ENCODE measurements at regions not wholly inside any gene's neighbourhood (a gene's known extent, or its start where the extent isn't known, plus 50 kb on each side); places are given as distances from the start of the nearest gene placed in this dataset.
"Not testable (repeated sequence)": the region's sequence is repeated elsewhere in the genome, so short reads cannot be mapped to it uniquely, and the experiment has no call there.

GRCh38 chr16:82281544-82281943 is 111.5 kb upstream of the MPHOSPH6 start:
- no peak overlapping the region for H3K4me3 ChIP-seq
- WGBS, 5 donors, result 83 to 96% (median 92%) methylated on average over 2 of the region's 2 CpGs
- no peaks in the 10 kb centered on the region for H3K36me3 ChIP-seq
- peaks cover 0 to 3% (median 0%) of the 10 kb centered on the region in 8 donors for H3K9me3 ChIP-seq
- intact Hi-C loops (cut with DNase I; ENCODE audit: low total_unique reads), result no loop called here
- H3K27me3 ChIP-seq (replicated peaks in 1 of 7), result no peaks in the 10 kb centered on the region
- no peak overlapping the region for H3K27ac ChIP-seq
- no peaks in the 10 kb centered on the region for H3K4me1 ChIP-seq
- no peak for TF ChIP-seq CTCF (IDR thresholded peaks at IDR 0.05 in 8 of 11, conservative IDR thresholded peaks at IDR 0.05 in 3 of 11)
- TF ChIP-seq POLR2AphosphoS5 (IDR thresholded peaks at IDR 0.05), result no peak
- no peak for TF ChIP-seq POLR2A (IDR thresholded peaks at IDR 0.05)
- DNase-seq, result no peak

GRCh38 chr16:82280867-82281266 is 110.8 kb upstream of the MPHOSPH6 start:
- TF ChIP-seq POLR2A (IDR thresholded peaks at IDR 0.05) (no peak), CTCF (IDR thresholded peaks at IDR 0.05 in 8 of 11, conservative IDR thresholded peaks at IDR 0.05 in 3 of 11) (no peak), POLR2AphosphoS5 (IDR thresholded peaks at IDR 0.05) (no peak)
- Histone ChIP-seq H3K27ac (no peak overlapping the region), H3K4me3 (no peak overlapping the region), H3K27me3 (replicated peaks in 1 of 7) (no peaks in the 10 kb centered on the region), H3K4me1 (no peaks in the 10 kb centered on the region), H3K9me3 (peaks cover 0 to 3% (median 0%) of the 10 kb centered on the region in 8 donors), H3K36me3 (no peaks in the 10 kb centered on the region)
- intact Hi-C loops (cut with DNase I; ENCODE audit: low total_unique reads), result no loop called here
- 82 to 100% (median 96%) methylated on average over 1 of the region's 1 CpG for WGBS, 5 donors
- no peak for DNase-seq

GRCh38 chr16:82275349-82275748 is 105.3 kb upstream of the MPHOSPH6 start:
- H3K4me1 ChIP-seq; H3K36me3 ChIP-seq; H3K4me3 ChIP-seq; DNase-seq; H3K27ac ChIP-seq; intact Hi-C loops (cut with DNase I; ENCODE audit: low total_unique reads); H3K9me3 ChIP-seq: not testable (repeated sequence)
- 73 to 98% (median 86%) methylated on average over 3 of the region's 3 CpGs for WGBS, 5 donors
- H3K27me3 ChIP-seq (replicated peaks in 1 of 7), result peaks cover 0 to 34% (median 0%) of the 10 kb centered on the region in 7 donors

- Histone ChIP-seq H3K27me3 (replicated peaks in 1 of 7) (peaks cover 0 to 34% (median 0%) of the 10 kb centered on the region in 7 donors), H3K4me1 (no peaks in the 10 kb centered on the region), H3K27ac (no peak overlapping the region), H3K36me3 (no peaks in the 10 kb centered on the region), H3K4me3 (no peak overlapping the region), H3K9me3 (no peaks in the 10 kb centered on the region)
- TF ChIP-seq POLR2A (IDR thresholded peaks at IDR 0.05) (no peak), POLR2AphosphoS5 (IDR thresholded peaks at IDR 0.05) (no peak), CTCF (IDR thresholded peaks at IDR 0.05 in 8 of 11, conservative IDR thresholded peaks at IDR 0.05 in 3 of 11) (no peak)
- intact Hi-C loops (cut with DNase I; ENCODE audit: low total_unique reads), result no loop called here
- 36 to 64% (median 63%) methylated on average over 1 of the region's 1 CpG for WGBS, 5 donors
- no peak for DNase-seq
Observed at GRCh38 chr16:82271636-82272035, 101.6 kb upstream of the MPHOSPH6 start.

- peaks cover 0 to 34% (median 0%) of the 10 kb centered on the region in 7 donors for H3K27me3 ChIP-seq (replicated peaks in 1 of 7)
- not testable (repeated sequence) for H3K27ac ChIP-seq, H3K36me3 ChIP-seq, H3K4me1 ChIP-seq, H3K4me3 ChIP-seq, H3K9me3 ChIP-seq, DNase-seq
- WGBS, 5 donors, result 8 to 56% (median 24%) methylated on average over 1 of the region's 1 CpG
- intact Hi-C loops (cut with DNase I; ENCODE audit: low total_unique reads), result loop anchor here (10.0 kb wide), 2 partner anchors 807 to 947 kb away; no protein-coding TSS in a partner anchor
Observed at GRCh38 chr16:82267675-82268074, 97.7 kb upstream of the MPHOSPH6 start.
